ENCODE measurements at regions not wholly inside any gene's neighbourhood (a gene's known extent, or its start where the extent isn't known, plus 50 kb on each side); places are given as distances from the start of the nearest gene placed in this dataset.
"Not testable (repeated sequence)": the region's sequence is repeated elsewhere in the genome, so short reads cannot be mapped to it uniquely, and the experiment has no call there.

- not testable (repeated sequence) for DNase-seq
Measured at GRCh38 chr11:89615642-89616041, 94.5 kb upstream of the TRIM77 start.

- not testable (repeated sequence) for DNase-seq
Measured at GRCh38 chr11:89616161-89616560, 93.9 kb upstream of the TRIM77 start.

- not testable (repeated sequence) for DNase-seq
Measured at GRCh38 chr11:89616999-89617602, 93.0 kb upstream of the TRIM77 start.

GRCh38 chr11:89620721-89621120 is 89.4 kb upstream of the TRIM77 start:
- not testable (repeated sequence) for DNase-seq

- no peak for DNase-seq
Measured at GRCh38 chr11:89625171-89625570, 84.9 kb upstream of the TRIM77 start.

GRCh38 chr11:89626366-89626765 is 83.7 kb upstream of the TRIM77 start:
- DNase-seq, result no peak

- DNase-seq, result not testable (repeated sequence)
Measured at GRCh38 chr11:89626881-89627280, 83.2 kb upstream of the TRIM77 start.

- DNase-seq, result no peak
Measured at GRCh38 chr11:89633135-89633705, 76.9 kb upstream of the TRIM77 start.

GRCh38 chr11:89640777-89641176 is 69.3 kb upstream of the TRIM77 start:
- not testable (repeated sequence) for DNase-seq

- DNase-seq, result not testable (repeated sequence)
Measured at GRCh38 chr11:89648232-89648631, 61.9 kb upstream of the TRIM77 start.

GRCh38 chr11:89648996-89649395 is 61.1 kb upstream of the TRIM77 start:
- not testable (repeated sequence) for DNase-seq

GRCh38 chr11:89654669-89655068 is 55.4 kb upstream of the TRIM77 start:
- not testable (repeated sequence) for DNase-seq

GRCh38 chr11:89658767-89659166 is 51.3 kb upstream of the TRIM77 start:
- not testable (repeated sequence) for DNase-seq

- not testable (repeated sequence) for DNase-seq
Measured at GRCh38 chr11:89659414-89659813, 50.7 kb upstream of the TRIM77 start.

- no peak for DNase-seq
Measured at GRCh38 chr11:89660234-89660633, 49.9 kb upstream of the TRIM77 start.

All from left kidney (tissue), 1 donor.